ENCODE measurements at regions not wholly inside any gene's neighbourhood (a gene's known extent, or its start where the extent isn't known, plus 50 kb on each side); places are given as distances from the start of the nearest gene placed in this dataset.

DNA sequence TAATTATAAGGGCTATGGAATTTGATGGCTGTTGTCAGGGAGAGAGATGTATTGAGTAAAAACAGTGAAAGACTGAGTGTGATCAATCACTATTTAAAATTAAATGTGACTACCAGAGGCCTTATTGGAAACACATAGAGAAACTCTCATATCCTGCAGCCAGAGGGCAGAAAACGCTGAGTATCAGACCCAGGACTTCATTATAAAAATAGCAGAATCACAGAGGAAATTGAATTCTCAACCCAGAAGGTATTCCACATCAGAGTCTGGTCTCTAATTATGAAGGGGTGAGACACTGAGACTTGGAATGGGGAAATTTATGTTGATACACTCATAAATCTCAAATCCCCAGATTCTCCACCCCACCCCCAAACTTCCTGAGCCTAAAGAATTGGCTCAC lies 69.5 kb upstream of the IL6 start:
- no peak for DNase-seq (ENCODE audit: low spot score)

DNA sequence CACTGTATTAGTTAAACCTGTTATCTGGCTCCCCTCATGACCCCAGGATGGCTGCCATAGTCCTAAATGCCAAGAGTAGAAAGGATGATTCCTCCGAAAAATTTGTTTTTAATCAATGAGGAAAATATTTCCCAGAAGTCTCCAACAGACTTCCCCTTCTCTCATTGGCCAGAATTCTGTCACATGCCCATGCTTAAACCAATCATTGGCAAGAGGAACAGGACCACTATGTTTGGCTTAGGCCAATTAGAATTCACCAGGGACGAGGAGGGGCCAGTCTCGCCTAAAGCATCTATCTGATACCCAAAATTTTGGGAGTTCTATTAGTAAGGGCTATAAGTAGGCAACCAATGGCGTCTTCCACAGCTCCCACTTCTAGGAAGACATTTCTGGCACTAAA lies 71.2 kb upstream of the IL6 start:
- no peak for DNase-seq (ENCODE audit: low spot score)

DNA sequence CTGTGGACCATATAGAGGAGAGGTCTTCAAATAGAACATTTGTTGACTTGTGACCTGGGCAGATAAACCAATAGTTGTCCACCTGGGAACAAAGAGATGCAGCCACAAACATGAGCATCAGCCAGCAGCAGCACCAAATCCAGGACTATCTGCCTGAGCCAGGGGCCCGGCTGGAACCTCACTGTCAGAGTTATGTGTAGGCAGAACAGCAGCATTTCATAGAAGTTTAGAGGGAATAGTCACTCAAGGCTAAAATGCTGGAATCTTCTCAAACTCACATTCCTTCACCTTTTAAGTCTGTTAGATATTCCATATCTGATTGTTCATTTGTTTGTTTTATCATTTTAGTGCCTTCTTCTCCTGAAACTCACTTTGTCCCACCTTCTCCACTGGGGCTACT lies 72.2 kb upstream of the IL6 start:
- DNase-seq (ENCODE audit: low spot score), result no peak

DNA sequence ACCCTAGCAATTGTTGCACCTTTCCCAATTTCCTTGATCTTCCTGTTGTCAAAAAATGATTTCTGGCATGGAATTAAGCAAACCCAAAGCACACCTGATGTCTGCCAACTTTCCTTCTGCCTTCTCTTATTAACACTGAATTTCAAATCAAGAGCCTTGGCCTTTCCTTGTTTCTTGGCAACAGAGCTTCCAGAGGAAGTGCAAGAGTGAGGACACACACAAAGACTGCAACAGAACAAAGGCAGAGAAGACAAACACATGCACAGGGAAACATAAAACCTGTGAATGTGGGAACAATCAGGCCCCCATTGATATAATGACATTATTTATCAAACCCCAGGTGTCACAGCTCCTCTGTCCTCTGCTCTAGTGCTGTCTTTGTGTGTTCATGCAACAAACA lies 73.0 kb upstream of the IL6 start:
- no peak for DNase-seq (ENCODE audit: low spot score)

DNA sequence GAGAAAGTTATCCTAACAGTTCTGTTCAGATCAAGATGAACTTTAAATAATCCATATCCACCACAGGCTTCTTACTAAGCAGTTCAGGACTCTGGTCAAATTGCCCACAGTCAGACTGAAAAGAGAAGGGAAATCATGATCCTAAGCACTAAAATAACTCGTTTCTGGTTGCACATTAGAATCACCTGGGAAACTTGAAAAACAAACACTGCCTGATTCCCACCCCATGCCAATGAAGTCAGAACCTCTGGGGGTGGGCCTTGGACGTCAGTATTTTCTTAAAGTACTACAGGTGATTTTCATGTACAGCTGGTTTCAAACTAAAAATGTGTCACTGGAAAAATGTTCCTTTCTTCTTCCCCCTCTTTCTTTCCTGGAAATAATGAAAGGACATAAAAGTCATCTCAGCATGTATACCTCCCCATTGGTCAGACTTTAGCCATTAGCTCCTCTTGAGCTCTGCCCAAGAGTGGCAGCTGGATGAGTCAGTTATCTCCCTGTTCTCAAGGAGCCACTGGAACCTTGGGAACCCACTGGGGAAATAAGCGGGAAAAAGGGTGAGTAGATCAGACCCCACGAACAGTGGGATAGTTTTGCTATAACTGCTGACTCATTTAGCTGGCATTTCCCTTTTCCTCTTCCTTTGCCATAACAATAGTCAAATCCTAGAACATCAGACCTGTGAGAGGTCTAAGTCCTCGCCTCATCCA lies 75.3 kb upstream of the IL6 start:
- DNase-seq (ENCODE audit: low spot score), result peak; percentile 97

GRCh38 chr7:22651036-22651435 lies 76.0 kb upstream of the IL6 start:
- peak; percentile 22 for DNase-seq (ENCODE audit: low spot score)

DNA sequence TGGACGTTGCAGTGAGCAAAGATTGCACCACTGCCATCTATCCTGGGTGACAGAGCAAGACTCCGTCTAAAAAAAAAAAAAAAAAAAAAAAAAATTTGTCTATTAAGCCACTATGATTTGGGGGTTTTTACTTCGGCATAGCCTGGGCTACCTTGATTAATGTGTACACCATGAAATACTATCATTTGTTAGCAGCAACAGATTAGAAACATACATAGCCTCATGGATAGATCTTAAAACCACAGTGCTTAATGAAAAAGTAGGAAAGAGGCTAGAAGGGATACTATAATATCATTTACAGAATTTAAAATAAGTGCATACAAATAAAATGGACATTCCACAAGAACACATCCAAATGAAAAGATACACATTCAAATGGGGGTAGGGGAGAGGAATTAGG lies 77.3 kb upstream of the IL6 start:
- no peak for DNase-seq (ENCODE audit: low spot score)

DNA sequence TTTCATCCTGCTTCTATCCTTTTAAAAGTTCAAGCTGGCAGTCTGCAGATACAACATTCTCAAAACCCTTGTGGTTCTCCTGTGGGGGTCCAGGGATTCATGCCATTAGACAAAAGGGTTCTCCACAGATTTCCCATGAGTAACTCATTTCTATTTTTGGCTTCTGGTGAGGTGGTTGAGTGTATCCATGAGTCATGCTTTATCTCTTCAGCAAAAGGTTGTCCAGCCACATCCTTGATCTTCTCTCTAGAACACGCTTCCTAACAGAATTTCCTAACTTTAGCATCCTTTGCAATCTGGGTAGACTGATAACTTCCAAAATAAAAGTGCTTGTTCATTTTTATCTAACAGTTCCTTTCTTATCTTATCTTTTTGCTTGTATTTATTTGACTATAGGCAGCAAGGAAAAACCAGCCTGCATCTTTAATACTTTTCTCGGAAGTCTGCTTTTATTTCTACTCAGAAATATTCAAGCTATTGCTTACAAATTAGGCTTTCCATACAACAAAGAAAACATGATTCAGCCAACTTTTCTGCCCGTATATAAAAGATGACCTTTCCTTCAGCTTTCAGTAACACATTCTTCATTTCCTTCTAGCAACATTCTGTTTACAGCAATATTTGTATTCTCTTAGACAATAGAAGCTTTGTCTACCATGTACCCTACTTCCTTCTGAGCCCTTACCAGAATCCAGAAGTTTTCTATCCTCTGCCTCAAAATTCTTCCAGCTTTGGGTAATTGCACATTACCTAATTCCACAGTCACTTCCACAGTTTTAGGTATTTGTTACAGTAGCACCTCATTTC lies 79.3 kb upstream of the IL6 start:
- DNase-seq (ENCODE audit: low spot score), result peak; percentile 97

GRCh38 chr7:22645418-22646181 lies 81.4 kb upstream of the IL6 start:
- DNase-seq (ENCODE audit: low spot score), result no peak

GRCh38 chr7:22642454-22642853 lies 84.5 kb upstream of the IL6 start:
- DNase-seq (ENCODE audit: low spot score), result no peak

DNA sequence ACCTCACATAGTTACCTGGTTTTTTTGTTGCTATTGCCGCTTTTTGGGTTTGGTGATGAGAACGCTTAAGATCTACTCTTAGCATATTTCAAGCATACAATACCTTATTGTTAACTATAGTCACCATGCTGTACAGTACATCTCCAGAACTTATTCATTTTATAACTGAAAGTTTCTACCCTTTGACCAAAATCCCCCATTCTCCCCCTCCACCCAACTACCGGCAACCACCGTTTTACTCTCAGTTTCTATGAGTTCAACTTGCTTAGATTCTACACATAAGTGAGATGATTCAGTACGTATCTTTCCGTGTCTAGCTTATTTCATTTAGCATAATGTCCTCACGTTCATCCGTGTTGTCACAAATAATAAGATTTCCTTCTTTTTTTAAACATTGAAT lies 86.7 kb upstream of the IL6 start:
- DNase-seq (ENCODE audit: low spot score), result no peak

DNA sequence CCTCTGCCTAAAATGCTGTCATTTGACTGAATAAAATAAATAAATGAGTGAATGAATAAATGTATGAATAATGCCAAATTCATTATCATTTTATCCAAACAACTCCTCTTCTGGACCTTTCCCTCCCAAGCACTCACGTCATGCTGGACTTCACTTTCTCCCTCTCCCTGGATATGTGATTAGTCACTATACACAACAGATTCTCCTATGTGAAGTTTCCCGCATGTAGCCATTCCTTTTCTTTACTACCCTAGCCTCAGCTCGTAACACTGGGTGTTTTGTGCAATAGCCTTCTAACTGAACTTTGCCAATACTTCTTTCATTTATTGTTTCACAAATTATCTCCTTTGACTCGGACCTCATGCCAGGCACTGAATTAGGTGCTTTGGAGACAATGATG lies 87.6 kb upstream of the IL6 start:
- DNase-seq (ENCODE audit: low spot score), result no peak

DNA sequence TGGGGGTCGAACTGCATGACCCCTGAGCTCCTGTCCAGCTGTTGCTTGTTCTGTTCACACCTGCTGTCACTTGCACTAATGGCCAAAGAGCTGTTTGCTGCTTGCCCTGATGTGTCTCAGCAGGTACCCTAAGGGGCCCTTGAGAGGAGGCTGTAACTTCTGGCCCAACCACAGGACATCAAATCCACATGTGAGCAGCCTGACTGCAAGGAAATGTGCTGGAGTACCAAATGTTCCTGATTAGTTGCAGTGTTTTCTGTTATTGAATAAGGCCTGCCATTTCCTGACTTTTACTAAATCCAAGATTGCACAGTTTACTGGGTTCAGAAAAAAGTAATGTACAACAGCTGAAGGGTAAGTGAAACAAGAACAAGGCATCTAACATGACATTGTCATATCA lies 91.7 kb upstream of the IL6 start:
- no peak for DNase-seq (ENCODE audit: low spot score)

DNA sequence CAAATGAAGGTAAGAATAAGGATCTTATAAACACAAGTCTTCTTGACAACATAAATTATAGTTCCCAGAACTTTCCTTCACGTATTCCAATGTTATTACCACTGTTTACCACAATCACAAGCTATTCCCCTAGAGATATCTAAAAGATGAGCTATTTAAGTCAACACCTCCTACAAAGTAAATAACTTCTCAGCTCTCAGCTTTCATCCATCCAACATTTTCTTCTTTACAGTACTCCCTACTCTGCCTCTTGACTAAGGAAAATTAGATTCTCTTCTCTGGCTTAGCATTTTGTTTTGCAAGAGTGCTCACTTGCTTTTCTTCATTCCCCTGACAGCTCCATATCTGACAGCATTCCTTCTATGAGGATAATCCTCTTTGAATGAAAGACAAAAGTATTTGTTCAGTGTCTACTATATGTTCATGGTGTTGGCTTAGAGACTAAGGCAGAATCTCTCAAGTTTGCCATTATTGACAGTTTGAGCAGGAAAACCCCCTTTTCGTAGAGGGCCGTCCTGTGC lies 93.0 kb upstream of the IL6 start:
- DNase-seq (ENCODE audit: low spot score), result no peak

DNA sequence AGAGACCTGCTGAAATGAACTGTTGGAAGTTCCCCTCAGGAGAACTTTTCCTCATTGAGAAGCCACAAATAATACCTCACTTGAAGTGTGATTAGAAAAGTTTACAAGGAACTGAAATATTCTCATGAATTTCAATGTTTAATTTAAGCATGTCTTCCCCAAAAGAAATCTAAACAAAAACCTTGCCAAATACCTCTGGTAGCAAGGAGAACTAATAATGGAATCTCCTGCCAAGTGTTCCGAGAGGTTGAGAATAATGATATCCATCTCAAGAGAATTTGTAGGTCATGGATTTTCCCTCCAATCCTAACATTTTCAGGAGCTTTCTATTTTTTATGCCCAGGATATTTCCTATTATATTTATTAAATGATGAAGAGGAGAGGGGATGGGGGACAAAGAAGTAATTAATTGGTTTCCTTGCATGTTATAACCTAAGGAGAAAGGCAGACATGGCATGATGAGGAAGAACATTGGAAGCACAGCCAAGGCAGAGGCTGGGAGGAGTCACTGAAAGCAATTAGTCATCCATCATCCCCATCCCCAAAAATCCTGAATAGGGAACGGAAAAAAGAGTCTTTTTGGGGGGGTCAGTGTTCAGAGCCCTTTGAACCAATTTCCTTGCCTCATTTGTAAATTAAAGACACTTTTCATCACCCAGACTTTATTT lies 93.6 kb upstream of the IL6 start:
- no peak for DNase-seq (ENCODE audit: low spot score)

GRCh38 chr7:22632674-22633073 lies 94.3 kb upstream of the IL6 start:
- no peak for DNase-seq (ENCODE audit: low spot score)

GRCh38 chr7:22631730-22632129 lies 95.3 kb upstream of the IL6 start:
- no peak for DNase-seq (ENCODE audit: low spot score)

- no peak for DNase-seq (ENCODE audit: low spot score)
Measured at GRCh38 chr7:22630069-22630468, 96.9 kb upstream of the IL6 start.

GRCh38 chr7:22629056-22629455 lies 97.9 kb upstream of the IL6 start:
- no peak for DNase-seq (ENCODE audit: low spot score)

DNA sequence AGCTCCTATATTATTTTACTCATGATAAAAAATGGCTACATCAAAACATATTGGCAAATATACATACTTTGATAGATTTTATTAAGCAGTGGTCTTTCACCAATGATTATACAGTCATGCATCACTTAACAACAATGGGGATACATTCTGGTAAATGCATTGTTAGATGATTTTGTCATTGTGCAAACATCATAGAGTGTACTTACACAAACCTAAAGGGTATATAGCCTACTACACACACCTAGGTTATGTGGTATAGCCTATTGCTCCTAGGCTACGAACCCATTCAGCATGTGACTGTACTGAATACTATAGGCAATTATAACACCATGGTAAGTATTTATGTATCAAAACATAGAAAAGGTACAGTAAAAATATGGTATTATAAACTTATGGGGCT lies 98.9 kb upstream of the IL6 start:
- DNase-seq (ENCODE audit: low spot score), result no peak

GRCh38 chr7:22627136-22627535 lies 99.9 kb upstream of the IL6 start:
- DNase-seq (ENCODE audit: low spot score), result peak; percentile 60

- DNase-seq (ENCODE audit: low spot score), result no peak
Measured at GRCh38 chr7:22625251-22625650, 101.7 kb upstream of the IL6 start.
